ENCODE measurements at regions not wholly inside any gene's neighbourhood (a gene's known extent, or its start where the extent isn't known, plus 50 kb on each side); places are given as distances from the start of the nearest gene placed in this dataset.
"Not testable (repeated sequence)": the region's sequence is repeated elsewhere in the genome, so short reads cannot be mapped to it uniquely, and the experiment has no call there.

DNA sequence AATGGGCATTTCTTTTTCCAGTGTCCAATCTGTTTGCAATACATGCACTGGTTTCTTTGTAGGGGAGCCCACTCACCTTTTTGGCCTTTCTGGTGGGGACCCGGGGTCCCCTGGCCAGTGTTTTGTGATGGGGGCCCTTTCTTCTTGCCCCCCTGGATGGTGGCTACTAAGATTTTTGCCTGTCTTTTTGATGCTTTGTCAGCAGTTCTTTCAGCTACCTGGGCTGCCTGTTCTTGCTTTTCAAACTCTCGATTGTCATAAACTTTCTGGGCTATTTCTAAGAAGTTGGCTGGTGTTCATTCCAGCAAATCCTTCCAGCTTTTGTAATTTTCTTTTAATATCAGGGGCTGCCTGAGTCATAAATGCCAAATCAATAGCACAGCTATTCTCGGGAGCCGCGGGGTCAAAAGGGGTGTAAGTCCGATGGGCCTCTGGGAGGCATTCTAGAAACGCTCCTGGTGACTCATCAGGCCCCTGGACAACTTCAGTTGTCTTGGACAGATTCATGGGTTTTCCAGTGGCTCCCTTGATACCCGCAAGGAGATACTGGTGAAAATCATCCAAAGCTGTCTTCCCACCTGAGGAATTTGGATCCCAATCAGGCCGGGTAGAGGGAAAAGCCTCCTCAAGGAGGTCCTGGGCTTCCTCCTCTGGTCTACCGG lies 79.0 kb downstream of the PRR15 start:
- Mint-ChIP-seq H3K4me3 (ENCODE audit: low read depth) (no peak overlapping the region), H3K27me3 (no peaks in the 10 kb centered on the region), H3K36me3 (ENCODE audit: insufficient read depth) (no peaks in the 10 kb centered on the region), H3K9me3 (ENCODE audit: low read depth) (no peaks in the 10 kb centered on the region), H3K27ac (no peak overlapping the region), H3K4me1 (ENCODE audit: low read depth) (no peaks in the 10 kb centered on the region)
- TF ChIP-seq CTCF (IDR thresholded peaks at IDR 0.05; ENCODE audit: unreplicated experiment): no peak
- no peak for DNase-seq (ENCODE audit: low spot score, unreplicated experiment)

- not testable (repeated sequence) for H3K36me3 Mint-ChIP-seq (ENCODE audit: insufficient read depth); H3K4me1 Mint-ChIP-seq (ENCODE audit: low read depth); H3K27me3 Mint-ChIP-seq; H3K9me3 Mint-ChIP-seq (ENCODE audit: low read depth); H3K4me3 Mint-ChIP-seq (ENCODE audit: low read depth); H3K27ac Mint-ChIP-seq; DNase-seq (ENCODE audit: low spot score, unreplicated experiment)
Observed at GRCh38 chr7:29646116-29646515, 82.5 kb downstream of the PRR15 start.

GRCh38 chr7:29647020-29647654 lies 83.5 kb downstream of the PRR15 start:
- Mint-ChIP-seq H3K9me3 (ENCODE audit: low read depth) (no peaks in the 10 kb centered on the region), H3K36me3 (ENCODE audit: insufficient read depth) (peaks cover 5% of the 10 kb centered on the region), H3K4me3 (ENCODE audit: low read depth) (no peak overlapping the region), H3K4me1 (ENCODE audit: low read depth) (no peaks in the 10 kb centered on the region), H3K27me3 (no peaks in the 10 kb centered on the region), H3K27ac (no peak overlapping the region)
- no peak for DNase-seq (ENCODE audit: low spot score, unreplicated experiment)
- TF ChIP-seq CTCF (IDR thresholded peaks at IDR 0.05; ENCODE audit: unreplicated experiment): no peak

GRCh38 chr7:29647691-29648210 lies 84.1 kb downstream of the PRR15 start:
- H3K4me1 Mint-ChIP-seq (ENCODE audit: low read depth); H3K36me3 Mint-ChIP-seq (ENCODE audit: insufficient read depth); H3K27ac Mint-ChIP-seq; H3K27me3 Mint-ChIP-seq; H3K9me3 Mint-ChIP-seq (ENCODE audit: low read depth); H3K4me3 Mint-ChIP-seq (ENCODE audit: low read depth); DNase-seq (ENCODE audit: low spot score, unreplicated experiment): not testable (repeated sequence)

- Mint-ChIP-seq H3K27ac (no peak overlapping the region), H3K4me1 (ENCODE audit: low read depth) (peaks cover under 1% of the 10 kb centered on the region), H3K36me3 (ENCODE audit: insufficient read depth) (peaks cover 5% of the 10 kb centered on the region), H3K9me3 (ENCODE audit: low read depth) (no peaks in the 10 kb centered on the region), H3K27me3 (no peaks in the 10 kb centered on the region), H3K4me3 (ENCODE audit: low read depth) (no peak overlapping the region)
- TF ChIP-seq CTCF (IDR thresholded peaks at IDR 0.05; ENCODE audit: unreplicated experiment): no peak
- DNase-seq (ENCODE audit: low spot score, unreplicated experiment): no peak
Observed at GRCh38 chr7:29649028-29649716, 85.5 kb downstream of the PRR15 start.

GRCh38 chr7:29649876-29650275 lies 86.2 kb downstream of the PRR15 start:
- H3K36me3 Mint-ChIP-seq (ENCODE audit: insufficient read depth): peaks cover 5% of the 10 kb centered on the region
- TF ChIP-seq CTCF (IDR thresholded peaks at IDR 0.05; ENCODE audit: unreplicated experiment): no peak
- DNase-seq (ENCODE audit: low spot score, unreplicated experiment): no peak
- peaks cover 2% of the 10 kb centered on the region for H3K4me1 Mint-ChIP-seq (ENCODE audit: low read depth)
- no peak overlapping the region for H3K4me3 Mint-ChIP-seq (ENCODE audit: low read depth)
- no peaks in the 10 kb centered on the region for H3K9me3 Mint-ChIP-seq (ENCODE audit: low read depth)
- no peaks in the 10 kb centered on the region for H3K27me3 Mint-ChIP-seq
- H3K27ac Mint-ChIP-seq: no peak overlapping the region

Data from progenitor cell of endocrine pancreas (in vitro differentiated cells).